GM21360 (cell line): ENCODE measurements at regions not wholly inside any gene's neighbourhood (a gene's known extent, or its start where the extent isn't known, plus 50 kb on each side); places are given as distances from the start of the nearest gene placed in this dataset.
"Not testable (repeated sequence)": the region's sequence is repeated elsewhere in the genome, so short reads cannot be mapped to it uniquely, and the experiment has no call there.

ENCODE experiments used
- ATAC-seq: cut with Tn5 transposase; IDR thresholded peaks from one replicate; pipeline ENCODE4 v1.9.1; 2021; ENCODE audit warnings: mild to moderate bottlenecking, moderate library complexity; ENCODE audit not compliant: unreplicated experiment

- ATAC-seq, result not testable (repeated sequence)
Observed at GRCh38 chr7:131158244-131158636, 169.4 kb upstream of the MKLN1 start.

DNA sequence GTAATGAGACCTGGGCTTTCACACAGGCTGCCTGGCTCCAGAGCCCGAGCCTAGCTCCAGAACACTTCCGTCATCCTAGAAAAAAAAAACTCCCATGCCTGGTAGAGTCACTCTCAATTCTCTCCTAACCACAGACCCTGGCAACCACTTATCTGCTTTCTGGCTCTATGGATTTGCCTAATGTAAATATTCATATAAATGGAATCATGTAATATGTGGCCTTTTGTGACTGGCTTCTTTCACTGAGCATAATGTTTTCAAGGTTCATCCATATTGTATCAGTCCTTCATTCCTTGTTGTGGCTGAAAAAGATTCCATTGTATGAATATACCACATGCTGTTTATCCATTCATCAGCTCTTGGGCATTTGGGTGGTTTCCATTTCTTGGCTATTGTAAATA, 167.7 kb upstream of the MKLN1 start:
- no peak for ATAC-seq

DNA sequence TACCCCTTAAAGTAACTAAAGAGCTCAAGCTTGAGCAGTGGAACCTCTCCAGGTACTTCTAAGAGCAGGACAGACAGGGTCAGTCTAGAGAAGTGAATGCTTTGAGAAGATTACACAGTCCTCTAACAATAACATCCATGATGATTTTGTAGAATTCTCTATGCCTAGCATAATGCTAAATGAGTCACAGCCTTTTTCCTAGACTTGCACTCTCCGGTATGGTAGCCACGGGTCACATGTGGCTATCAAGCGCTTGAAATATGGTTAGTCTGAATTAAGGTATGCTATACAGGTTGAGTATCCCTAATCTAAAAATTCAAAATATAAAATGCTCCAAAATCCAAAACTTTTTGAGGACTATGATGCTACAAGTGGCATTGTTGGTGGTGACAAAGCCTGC, 166.6 kb upstream of the MKLN1 start:
- ATAC-seq, result no peak

GRCh38 chr7:131164025-131164925, 163.4 kb upstream of the MKLN1 start:
- no peak for ATAC-seq

DNA sequence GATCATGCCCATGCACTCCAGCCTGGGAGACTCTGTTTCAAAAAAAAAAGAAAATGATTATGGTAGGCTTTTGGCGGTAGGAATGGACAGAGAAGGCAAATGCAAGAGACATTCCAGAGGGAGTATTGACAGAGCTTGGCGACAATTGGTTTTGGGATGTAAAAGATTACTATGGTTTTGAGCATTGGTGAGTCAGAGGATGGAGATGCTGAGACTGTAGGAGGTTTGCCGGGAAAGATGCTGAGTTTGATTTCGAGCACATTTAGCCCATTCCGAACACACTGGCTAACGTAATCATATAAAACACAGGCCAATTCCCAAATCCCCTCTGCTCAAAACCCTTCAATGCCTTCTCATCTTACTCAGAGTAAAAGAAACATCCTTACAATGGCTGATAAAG, 161.6 kb upstream of the MKLN1 start:
- ATAC-seq, result no peak

DNA sequence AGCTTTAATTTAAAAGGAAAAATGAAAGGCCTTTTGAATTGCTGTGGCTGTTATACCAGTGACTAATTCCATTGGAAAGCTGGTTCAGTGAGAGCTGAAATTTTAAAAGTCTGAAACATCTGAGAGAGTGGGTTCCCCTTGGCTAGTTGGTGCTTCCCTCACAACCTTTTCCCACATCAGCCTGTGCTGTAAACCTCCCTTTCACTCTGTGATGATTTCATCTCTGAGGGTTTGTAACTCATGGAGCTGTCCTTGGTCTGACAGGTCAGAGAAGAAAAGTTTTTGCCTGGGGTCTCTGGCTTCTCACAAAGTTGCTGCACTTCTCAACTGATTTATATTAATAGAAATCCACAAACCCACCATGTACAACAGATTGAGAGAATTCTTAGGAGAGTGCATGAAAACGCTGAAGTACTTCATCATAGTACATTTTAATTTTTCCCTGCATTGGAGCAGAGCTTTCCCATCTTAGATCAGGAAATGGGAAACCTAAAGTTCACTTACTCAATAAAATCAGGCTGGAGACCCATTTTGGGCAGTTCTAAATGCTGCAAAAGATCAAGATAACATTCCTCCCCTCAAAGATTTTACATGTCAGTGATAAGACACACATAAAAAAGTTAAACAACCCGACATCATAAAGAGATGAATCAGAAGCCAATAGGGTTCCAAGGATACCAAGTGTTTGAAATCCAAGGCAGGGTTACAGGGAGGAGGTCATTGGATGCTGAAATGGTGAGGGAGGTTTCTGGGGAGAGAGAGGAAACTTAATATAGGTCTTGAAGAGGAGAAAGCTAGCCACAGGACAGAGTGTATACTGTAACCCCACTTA, 157.0 kb upstream of the MKLN1 start:
- ATAC-seq, result no peak

DNA sequence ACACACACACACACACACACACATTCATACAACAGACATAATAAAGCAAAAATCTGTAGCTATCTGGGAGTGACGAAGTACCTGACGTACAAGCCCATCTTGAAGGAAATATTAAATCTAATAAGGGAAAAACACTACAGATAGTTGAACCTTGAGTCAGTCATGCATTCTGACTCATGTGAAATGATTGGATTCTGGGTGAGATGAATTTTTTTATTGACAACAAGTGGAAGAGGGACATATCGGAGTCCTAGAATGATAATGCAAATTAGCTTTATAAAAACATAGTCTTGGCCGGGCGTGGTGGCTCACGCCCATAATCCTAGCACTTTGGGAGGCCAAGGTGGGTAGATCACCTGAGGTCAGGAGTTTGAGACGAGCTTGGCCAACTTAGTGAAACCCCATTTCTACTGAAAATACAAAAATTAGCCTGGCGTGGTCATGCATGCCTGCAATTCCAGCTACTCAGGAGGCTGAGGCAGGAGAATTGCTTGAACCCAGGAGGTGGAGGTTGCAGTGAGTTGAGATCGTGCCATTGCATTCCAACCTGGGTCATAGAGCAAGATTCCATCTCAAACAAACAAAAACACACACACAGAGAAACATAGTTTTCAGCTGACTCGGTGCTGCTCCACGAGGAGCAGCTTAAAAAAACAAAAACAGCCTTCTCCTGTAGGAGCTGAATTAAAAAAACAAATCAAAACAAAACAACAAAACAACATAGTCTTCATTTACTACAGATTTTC, 154.4 kb upstream of the MKLN1 start:
- ATAC-seq, result no peak

DNA sequence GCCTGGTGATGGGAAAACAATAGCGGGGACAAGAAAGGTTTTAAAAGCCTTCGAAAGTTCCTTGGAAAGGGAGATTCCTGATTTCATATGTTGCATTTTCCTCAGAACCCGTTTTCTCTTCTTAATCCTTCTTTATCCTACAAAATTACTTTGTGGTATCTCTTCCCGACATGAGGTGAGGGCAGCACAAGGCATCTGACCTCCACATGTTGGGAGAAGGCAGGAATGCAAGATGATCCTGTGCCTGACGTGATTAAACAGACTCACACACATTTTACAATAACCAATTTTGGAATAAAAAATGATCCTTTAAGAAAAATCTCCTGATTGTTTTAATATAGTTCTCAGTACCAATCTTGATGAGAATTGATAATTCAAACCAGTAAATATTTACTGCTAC, 153.3 kb upstream of the MKLN1 start:
- ATAC-seq, result no peak

DNA sequence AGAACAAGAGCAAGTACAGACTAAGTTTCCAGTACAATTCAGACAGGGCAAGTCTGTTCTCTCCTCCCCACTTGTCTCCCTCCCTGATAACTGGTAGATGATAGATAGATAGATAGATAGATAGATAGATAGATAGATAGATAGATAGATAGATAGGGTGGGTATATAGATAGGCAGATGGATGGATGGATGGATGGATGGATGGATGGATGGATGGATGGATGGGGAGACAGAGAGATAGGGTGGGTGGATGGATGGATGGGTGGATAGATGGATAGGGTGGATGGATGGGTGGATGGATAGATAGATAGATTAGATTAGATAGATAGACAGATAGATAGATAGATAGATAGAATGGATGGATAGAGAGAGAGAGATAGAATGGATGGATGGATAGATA, 152.8 kb upstream of the MKLN1 start:
- ATAC-seq, result no peak

GRCh38 chr7:131182446-131183058, 145.1 kb upstream of the MKLN1 start:
- ATAC-seq, result no peak

DNA sequence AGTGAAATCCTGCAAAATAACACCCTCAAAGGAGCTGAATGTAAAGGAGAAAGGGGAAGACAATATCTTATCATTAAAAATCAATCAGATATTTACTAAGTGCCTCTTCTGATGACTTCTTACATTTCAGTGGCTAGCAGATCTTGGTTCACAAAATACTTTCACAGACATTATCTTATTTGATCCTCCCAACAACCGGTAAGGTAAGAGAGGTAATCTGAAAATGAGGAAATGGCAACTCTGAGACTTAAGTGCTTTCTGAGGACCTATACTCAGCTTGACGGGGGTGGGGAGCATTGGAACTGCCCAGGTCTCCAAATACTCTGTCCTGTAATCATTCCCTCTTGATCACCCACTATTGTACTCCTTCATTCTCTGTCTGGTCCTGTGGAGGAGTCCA, 144.6 kb upstream of the MKLN1 start:
- no peak for ATAC-seq

- no peak for ATAC-seq
Observed at GRCh38 chr7:131183611-131184119, 144.0 kb upstream of the MKLN1 start.

DNA sequence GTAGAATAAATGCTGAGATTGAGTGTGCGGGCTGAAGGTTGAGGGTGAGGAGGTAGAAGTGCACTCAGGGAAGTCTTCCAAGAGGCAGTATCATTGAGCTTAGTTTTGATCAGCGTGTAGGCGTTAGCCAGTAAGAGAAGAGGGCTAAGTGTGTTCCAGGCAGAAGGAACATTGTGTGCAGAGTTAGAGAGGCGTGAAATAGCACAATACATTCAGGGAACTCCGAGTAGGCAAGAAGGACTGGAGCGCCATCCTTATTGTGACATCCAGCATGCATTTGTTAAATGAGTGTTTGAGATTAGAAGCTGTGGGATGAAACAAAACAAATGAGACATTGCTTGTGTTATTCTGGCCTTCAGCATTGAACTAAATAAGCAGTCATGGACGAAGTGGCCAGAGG, 140.9 kb upstream of the MKLN1 start:
- no peak for ATAC-seq

DNA sequence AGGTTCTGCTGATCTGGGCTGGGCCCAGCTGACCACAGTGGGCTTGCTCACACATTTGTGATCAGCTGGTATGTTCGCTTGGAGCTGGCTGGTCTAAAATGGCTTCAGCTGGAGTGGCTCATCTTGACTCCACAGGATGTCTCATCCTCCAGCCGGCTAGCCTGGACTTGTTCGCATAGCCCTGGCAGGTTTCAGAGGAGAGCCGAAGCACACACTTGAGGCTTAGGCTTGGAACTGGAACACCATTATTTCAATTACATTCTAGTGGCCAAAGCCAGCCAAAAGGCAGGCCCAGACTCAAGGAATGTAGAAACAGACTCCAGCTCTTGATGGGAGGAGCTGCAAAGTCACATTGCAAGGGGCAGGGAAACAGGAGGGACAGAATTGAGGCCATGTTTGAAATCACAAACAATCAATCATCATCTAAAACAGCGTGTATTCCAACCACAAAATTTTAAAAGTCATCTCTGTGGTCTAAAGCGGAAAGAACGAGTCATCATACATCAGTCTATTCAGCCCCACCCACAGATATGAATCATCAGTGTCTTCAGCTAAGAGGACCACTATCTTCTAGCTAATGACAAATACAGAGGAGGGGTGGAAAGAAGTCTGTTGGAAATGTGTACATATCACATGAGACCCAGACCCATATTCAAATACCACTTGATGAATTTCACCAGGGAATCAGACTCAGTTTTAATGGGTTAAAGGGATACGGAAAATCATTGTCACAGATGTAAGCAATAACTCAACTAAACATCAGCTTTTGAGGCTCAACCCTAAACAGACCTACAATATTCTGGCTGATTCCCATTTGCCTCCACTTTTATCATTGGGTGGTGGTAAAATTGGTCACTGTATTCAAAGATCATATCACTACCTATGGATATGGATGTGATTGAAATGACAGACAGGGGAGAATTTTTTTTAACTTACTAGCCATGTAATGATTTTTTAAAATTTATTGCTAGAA, 139.0 kb upstream of the MKLN1 start:
- ATAC-seq, result peak; percentile 68

DNA sequence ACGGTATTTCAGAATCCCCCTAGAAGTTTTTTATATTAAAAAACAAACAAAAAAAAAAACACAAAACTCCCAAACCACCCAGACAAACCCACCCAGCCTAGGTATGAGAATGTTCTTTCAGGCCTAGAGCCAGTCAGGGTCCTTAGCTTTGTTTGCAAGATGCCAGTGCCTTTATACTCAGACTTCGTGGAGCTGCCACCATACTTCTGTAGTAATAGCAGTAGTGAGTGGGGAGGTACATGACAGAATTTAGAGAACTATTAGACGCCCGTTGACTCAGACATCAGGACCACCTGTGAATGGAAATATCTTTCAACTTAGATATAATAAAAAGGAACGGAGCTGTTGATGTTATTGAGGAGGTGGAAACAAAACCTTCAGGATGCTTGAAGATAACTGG, 138.2 kb upstream of the MKLN1 start:
- no peak for ATAC-seq

GRCh38 chr7:131190146-131190545, 137.5 kb upstream of the MKLN1 start:
- ATAC-seq, result no peak

GRCh38 chr7:131190581-131190980, 137.1 kb upstream of the MKLN1 start:
- no peak for ATAC-seq

GRCh38 chr7:131194070-131194865, 133.4 kb upstream of the MKLN1 start:
- no peak for ATAC-seq

- no peak for ATAC-seq
Observed at GRCh38 chr7:131196803-131197202, 130.9 kb upstream of the MKLN1 start.
